GM21367 (cell line): ENCODE measurements at regions not wholly inside any gene's neighbourhood (a gene's known extent, or its start where the extent isn't known, plus 50 kb on each side); places are given as distances from the start of the nearest gene placed in this dataset.

Experiments
- ATAC-seq: cut with Tn5 transposase; IDR thresholded peaks from one replicate; pipeline ENCODE4 v1.9.1; 2021; ENCODE audit not compliant: unreplicated experiment

DNA sequence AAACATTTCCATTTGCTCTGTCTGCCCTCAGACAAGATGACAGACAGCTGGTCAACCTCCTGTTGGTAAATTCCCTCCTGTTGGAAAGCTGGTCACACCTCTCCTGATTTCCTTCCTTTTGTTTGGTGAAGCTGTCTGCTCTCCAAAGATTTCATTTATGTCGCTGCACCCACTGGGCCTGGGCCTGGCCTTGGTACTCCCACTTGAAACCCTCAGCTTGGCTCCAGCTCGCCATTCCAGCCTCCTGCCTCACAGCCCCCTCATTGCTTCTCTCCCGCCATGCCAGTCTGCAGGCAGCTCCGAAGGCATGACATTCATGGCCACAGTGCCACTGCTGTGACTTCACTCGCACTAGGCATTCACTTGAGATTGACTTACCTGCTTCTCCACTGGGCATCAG lies 451.8 kb downstream of the VRK1 start:
- ATAC-seq, result no peak

DNA sequence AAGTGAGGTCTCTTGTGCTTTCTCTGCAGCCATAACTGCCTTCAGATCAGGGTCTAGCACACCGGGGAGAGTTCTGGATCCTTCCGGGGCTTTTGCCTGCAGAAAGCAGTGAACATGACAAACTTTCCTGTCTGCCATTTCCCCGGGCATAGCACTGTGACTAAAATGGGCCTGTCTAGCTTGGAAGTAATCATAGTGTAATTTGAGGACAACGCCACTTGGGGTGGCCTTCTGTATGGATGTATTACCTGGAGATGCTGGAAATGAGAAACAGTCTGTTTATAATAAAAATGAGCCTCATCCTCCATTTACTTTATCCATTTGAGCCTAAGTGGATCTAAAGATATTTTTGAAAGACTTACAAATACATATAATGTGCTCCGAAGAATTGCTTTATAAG lies 453.7 kb downstream of the VRK1 start:
- ATAC-seq, result no peak

DNA sequence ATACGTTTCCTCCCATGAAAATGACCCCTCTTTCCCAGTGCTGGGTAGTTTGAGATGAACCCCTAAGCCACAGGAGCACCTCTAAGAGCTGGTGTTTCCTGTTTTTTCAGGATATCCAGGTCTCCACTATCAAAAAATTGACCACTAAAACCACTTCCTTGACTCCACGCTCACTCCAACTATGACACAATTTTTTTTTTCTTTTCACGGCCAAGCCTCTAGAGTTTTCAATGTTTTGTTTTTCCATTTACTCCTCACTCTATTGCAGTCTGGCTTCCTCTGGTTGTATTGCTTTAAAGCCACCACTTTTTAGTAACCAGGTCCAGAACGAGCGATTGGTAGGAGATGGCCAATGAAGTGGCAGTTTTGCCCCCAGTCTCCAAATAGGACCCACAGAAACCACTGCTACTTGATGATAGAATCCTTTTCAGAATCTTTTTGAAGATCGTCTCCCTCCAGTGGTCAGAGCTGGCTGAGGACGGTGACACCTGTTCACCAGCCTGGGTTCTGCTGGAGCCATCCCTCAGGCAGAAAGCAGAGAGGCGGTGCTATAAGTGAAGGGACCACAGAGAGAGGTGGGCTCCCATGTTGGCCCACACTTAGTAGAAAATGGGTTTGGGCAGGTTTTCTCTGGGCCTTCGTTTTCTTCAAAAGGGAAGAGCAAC lies 454.4 kb downstream of the VRK1 start:
- no peak for ATAC-seq

DNA sequence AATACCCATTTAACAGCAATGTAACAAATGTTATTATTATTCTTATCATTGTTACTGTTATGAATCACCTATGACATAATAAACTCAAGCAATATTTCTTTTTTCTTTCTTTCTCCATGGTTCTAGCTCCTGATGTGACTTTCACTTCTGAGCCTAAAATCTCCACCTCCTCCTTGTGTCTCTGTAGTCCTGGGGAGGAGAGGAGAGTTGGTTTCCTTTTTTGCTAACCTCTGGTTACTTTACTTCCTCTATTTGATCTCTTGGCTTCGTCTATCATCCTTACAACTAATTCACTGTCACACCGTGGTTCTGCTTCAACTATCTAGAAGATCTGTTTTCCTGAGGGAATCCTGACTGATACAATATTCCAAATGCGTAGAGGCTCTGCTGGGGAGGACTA lies 456.6 kb downstream of the VRK1 start:
- ATAC-seq, result no peak

DNA sequence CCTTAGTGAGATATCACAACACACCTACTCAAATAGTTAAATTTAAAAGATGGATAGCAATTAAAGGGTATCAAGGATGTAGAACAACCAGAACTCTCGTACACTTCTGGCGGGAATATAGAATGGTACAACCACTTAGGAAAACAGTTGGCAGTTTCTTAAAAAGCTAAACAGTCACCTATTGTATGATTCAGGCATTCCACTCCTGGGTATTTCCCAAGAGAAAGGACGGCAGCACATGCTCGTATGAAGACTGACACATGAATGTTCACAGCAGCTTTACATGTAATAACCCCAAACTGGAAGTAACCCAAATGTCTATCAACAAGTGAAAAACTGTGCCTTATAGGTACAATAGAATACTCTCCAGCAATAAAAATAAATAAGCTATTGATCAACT lies 465.2 kb downstream of the VRK1 start:
- no peak for ATAC-seq

DNA sequence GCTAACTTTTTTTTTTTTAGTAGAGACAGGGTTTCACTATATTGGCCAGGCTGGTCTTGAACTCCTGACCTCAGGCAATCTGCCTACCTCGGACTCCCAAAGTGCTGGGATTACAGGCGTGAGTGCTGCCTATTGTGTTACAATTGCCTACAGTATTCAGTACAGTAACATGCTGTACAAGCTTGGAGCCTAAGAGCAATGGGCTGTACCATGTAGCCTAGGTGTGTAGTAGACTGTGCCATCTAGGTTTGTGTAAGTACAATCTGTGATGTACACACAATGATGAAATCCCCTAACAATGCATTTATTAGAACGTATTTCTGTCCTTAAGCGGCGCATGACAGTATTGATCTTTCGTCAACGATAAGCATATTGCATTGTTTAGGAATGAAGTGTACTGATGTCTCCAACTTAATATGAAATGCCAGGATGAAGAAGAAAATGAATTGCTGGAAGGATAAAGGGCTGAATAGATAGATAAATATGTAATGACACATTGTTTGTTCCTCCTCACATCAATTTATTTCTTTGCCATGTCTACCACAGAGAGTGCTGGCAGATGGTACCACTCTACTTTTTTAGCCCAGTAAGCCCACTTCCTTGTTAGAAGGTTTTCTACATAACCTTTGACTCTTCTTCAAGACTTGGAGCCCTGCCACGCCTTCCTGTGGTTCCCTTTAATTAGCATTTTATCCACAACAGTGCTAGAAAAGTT lies 467.5 kb downstream of the VRK1 start:
- no peak for ATAC-seq

DNA sequence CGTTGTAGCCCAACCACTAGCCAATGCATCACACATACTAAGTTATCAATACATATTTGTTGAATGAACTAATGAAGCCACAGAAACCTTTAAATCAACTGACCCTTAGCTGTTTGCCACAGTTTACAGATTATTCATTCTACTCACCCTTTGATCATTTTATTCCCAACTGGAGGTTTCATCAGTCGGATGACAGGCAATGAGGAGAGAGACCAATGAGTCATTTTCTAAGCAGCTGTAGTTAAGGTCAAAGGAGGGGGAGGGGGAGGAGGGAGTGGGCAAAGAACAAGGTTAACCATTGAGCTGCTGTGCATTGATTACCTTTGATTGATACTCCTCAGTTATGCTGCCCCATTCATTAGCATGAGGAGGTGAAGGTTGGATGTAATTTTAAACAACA lies 469.5 kb downstream of the VRK1 start:
- ATAC-seq, result no peak

DNA sequence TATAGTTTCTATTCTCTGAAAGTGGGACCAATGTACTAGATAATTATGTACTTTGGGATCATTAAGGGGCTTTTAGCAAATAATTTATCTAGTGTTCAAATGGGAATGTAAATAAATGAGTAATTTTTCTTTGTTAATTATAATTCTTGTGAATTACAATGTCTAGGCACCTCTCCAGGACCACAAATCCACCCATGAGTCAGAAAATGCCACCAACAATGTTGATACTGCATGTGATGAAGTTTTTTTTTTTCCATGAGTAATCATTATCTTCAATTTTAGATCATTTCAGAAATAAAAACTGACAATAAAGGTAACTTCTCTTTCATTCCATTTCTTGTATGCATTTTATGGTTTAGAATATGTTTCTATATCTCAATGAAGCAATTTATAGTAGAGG lies 470.3 kb downstream of the VRK1 start:
- ATAC-seq, result no peak

DNA sequence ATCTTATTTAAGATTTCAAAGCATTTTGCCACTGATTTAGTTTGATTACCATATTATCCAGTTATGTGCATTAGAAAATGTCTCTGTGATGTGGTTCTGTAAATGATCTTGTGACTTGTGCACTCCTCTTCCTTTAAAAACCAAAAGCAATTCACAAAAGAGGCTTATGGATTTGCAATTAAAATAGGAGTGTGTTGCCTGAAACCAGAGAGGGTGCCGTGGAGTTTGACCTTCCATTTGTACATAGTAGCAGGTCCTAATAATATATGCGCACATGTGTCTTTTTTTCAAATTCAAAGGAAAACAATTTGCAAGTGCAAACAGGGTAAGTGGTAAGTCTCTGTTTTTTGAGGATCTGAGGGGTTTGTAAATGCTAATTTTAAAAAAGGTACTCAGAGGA lies 470.9 kb downstream of the VRK1 start:
- ATAC-seq, result no peak

DNA sequence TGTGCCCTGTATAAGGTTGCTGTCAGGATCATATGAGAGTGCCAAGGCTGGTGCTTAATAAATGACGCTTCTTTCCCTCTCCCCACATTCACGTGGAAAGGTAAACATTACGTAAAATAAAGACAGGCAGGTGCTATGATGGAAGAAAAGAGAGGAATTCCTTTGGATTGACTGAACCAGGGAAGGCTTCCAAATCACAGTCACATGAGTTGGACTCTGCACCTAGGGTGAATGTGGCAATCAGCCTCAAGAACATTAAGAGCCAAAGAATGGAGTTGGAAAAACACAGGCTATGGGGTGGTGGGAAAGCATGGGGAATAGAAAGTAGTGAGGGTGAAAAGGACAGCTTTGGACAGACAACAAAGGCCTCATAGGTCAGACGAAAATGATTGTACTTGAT lies 473.1 kb downstream of the VRK1 start:
- no peak for ATAC-seq

DNA sequence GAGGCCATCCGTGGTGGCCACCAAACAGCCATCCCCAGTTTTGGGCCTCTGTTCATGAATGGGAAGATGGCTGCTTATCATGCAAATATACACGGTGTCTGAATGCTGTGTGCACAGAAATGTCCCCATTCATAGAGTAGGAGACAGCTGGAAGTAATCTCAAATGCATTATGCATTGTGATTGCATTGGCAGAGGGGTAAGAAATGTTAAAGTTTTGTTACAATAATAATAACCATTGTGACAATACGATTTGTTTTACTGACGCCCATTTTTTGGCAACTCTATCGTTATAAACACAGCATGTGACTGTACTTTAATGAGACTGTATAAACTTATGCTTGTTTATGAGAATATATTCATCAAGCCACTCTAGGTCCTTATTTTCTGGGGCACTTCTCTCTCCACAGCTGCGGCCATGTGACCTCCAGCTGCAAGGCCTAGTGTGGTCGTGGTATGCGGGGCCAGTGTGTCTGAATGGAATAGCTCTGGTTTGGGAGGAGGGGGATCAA lies 474.3 kb downstream of the VRK1 start:
- ATAC-seq, result no peak

DNA sequence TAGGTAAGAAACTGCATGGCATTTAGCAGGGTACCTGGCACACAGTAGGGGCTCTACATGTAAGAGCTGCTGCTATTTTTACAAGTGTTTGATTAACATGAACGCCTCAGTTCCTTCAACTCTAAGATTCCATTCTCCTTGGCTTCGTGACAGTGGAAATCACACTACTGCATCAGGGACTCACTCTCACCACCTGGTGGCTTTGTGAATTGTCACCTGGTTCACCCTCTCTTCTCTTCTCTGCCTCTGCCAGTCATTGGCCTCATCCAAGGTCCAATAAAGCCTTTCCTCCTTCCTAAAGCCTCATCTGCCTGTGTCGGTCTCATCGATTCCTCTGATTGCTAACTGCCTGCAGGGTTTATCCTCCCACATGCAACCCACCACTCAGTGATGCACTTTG lies 476.4 kb downstream of the VRK1 start:
- no peak for ATAC-seq

DNA sequence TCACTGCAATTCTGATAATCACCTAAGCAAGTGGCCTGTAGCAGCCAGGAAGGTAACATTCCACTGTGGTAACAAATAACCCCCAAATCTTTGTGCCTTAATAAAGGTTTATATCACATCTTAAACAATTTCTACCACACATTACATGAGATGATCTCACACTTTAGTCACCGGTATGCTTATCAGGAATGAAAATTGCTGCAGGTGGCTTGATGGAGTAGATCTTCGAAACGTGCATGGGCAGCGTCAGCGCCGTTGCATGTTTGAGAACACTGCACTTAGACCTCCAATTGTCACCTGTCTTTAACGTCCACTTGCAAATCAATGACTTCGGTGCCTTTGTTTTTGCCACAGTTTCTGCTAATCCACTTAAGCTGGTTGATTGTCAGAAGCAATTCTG lies 477.4 kb downstream of the VRK1 start:
- no peak for ATAC-seq

DNA sequence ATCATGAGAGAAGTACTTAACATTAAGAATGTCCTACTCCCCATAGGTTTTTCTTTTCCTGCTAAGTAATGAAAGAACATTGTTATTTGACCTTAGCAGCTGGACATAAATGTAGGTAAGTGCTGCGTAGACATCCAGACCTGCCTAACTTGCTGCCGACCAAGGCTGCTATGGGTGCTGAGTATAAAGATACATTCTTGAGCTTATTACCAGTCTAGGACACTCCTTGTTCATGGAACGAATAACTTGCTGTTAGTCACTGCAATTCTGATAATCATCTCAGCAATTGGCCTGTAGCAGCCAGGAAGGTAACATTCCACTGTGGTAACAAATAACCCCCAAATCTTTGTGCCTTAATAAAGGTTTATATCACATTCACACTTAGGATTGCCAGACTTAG lies 478.1 kb downstream of the VRK1 start:
- no peak for ATAC-seq

DNA sequence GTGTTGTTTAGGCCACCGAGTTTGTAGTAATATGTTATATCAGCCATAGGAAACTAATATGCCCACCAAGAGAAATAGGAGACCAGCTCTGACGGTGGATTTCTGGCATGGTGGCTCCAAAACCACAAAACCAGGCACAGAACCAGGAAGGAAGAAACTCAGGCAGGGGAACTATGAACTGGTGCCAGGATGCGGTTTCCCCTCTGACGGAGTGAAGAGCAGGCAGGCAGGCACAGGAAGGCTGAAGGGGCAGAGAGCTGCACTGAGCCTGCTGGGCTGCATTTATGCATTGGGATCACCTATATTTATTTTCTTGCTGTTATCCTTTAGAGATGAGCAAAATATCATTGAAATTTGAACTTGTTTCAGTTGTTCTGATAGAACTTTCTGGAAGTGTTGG lies 479.4 kb downstream of the VRK1 start:
- ATAC-seq, result no peak

DNA sequence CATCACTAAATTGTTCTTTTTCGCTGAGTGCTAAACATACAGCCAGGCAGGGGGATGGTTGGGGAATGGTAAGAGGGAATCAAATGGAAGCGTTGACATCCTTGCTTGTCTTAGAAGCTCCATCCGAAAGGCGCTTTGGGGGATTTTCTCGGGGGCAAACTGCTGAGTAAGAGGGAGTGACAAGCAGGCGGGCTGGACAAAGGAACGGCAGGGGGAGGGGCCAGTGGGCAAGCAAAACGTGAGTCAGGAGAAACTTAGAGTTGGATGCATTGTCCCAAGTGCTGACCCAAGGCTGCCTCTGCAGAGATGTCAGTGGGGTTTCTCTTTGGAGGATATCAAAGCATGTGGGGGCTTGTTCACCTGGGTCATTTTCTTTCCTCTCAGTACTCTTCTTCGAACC lies 480.5 kb downstream of the VRK1 start:
- ATAC-seq, result no peak

DNA sequence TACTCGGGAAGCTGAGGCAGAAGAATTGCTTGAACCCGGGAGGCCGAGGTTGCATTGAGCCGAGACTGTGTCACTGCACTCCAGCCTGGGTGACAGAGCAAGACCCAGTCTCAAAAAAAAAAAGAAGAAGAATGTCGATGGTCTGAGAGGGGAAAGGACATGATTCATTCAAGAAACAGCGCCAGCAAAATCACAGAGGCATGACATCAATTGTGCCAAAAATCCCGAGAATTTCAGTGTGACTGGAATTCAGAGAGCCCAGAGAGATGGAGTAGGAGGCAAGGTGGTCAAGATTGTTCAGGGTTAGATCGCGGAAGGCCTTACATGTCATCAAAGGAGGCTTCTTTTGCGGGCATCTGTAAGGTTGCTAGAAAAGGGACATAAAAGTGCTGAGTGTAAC lies 483.3 kb downstream of the VRK1 start:
- ATAC-seq, result no peak

DNA sequence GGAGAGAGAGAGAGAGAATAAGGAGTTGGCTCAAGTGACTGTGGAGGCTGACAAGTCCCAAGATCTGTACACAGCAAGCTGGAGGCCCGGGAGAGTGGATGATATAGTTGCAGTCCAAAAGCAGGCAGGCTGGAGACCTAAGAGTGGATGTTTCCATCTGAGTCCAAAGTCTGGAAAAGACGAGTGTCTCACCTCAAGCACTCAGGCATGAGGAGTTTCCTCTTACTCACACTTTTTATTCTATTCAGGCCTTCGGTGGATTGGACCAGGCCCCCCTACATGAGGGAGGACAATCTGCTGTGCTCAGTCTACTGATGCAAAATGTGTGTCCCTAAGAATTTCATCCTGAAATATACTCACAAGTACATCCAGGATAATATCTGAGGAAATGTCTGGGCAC lies 484.6 kb downstream of the VRK1 start:
- ATAC-seq, result no peak

DNA sequence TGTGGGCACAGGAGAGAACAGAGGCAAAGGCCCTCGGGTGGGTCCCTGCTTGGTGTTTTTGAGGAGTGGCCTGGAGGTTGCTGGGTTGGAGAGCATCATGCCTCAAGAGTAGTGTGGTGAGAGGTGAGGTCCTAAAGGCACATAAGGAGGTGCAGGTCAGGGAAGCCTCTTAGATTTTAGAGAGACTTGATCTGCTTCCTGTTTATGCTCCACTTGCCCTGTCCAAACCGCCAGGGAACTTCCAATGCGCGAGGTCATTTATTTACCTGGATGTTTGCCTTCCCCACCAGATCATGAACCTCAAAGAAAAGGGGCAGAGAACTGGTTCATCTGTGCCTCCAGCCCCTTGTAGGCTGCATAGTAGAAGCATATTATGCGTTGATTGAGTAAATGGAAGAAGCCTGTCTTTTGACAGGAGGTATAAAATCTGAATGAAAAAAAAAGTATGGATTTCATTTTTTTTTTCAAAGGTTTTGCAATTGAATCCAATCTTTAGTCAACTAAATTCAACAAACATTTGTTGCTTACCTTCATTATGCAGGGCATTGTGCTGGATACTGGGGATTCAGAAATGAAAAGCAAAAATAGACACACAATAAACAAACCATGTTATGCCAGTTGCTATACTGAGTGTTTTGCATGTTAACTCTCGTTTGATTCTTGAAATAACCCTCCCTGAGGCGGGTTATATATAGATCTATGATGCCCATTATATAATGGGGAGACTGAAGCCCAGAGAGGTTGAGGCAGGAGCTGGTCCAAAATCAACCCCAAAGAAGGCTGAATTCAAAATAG lies 485.2 kb downstream of the VRK1 start:
- no peak for ATAC-seq

DNA sequence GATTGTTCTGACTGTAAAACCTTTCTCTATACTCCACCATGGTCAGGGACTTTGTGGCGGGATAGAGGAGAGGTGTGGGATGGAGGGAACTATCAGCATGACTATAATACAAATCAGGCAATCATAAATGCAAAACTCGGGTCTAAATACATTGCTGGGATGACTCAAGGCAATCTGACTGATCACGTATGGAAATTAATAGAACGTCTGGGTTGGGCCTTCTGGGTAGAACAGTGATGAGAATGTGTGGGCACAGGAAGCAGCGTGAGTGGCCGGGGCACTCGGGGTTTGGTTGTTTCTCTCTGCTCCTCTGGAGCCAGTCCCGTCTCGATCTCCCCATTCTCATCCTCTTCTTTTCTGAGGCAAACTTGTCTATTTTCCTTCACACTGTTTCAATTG lies 485.8 kb downstream of the VRK1 start:
- no peak for ATAC-seq

DNA sequence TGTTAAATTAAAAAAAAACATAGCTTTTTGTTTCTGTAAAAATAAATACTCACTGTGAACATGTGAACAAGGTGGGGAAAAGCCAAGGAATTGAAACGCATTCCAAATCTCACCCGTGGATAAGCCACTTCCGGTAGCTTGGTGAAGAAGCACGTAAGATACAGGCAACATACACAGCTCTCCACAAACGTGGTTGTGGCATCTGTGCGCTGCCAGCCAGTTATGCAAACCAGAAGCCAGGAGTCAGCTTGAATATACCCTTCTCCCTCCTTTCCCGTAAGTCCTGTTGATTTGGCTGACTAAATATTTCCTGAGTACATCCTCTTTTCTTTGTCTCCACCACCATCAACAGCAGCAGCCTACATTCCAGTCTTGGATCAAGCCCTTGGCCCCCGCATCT lies 486.2 kb downstream of the VRK1 start:
- ATAC-seq, result no peak

DNA sequence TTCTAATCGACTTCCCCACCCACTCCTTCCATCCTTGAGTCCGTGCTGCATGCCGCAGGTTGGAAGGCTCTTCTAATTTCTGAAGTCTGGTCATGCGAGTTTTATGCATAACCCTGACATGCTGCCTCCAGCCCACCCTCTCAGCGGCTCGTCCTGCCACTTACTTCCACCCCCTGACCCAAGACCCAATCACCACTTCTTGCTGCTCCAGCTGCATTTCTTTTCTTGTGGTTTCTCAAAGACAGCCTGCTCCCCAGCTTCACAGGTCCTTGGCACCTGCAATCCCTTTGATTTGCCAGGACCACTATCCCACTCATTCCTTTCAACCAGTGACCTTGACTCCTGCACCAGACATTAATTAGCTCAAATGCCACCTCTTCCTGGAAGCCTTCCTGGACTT lies 486.7 kb downstream of the VRK1 start:
- no peak for ATAC-seq
